ENCODE measurements at regions not wholly inside any gene's neighbourhood (a gene's known extent, or its start where the extent isn't known, plus 50 kb on each side); places are given as distances from the start of the nearest gene placed in this dataset.

DNA sequence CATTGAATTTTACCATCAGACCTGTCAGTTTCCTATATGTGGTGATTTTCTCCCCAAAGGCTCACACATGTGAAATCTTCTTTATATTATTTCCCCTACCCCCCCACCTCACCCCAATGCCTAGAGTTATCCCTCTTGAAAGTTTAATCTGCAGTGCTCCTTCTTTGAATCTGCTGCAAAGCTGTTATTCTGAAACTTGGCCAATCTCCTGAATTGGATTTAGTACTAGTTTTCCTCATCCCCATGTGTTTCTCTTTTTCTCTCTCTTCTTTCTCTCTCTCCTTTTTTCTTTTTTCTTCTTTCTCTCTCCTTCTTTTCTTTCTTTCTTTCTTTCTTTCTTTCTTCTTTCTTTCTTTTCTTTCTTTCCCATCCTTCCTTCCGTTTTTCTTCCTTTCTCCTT, 886.2 kb downstream of the TYW1 start:
- H3K4me3 ChIP-seq (ENCODE audit: low read depth, low read length), result no peak overlapping the region
- H3K27me3 ChIP-seq (ENCODE audit: control insufficient read depth, insufficient read depth, low read length), result no peaks in the 10 kb centered on the region
- TF ChIP-seq, protein P1, sequence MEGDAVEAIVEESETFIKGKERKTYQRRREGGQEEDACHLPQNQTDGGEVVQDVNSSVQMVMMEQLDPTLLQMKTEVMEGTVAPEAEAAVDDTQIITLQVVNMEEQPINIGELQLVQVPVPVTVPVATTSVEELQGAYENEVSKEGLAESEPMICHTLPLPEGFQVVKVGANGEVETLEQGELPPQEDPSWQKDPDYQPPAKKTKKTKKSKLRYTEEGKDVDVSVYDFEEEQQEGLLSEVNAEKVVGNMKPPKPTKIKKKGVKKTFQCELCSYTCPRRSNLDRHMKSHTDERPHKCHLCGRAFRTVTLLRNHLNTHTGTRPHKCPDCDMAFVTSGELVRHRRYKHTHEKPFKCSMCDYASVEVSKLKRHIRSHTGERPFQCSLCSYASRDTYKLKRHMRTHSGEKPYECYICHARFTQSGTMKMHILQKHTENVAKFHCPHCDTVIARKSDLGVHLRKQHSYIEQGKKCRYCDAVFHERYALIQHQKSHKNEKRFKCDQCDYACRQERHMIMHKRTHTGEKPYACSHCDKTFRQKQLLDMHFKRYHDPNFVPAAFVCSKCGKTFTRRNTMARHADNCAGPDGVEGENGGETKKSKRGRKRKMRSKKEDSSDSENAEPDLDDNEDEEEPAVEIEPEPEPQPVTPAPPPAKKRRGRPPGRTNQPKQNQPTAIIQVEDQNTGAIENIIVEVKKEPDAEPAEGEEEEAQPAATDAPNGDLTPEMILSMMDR (IDR thresholded peaks at IDR 0.05; ENCODE audit: insufficient read depth, low read length, severe bottlenecking), result no peak
- H3K36me3 ChIP-seq (ENCODE audit: control insufficient read depth, insufficient read depth, low read length), result no peaks in the 10 kb centered on the region
- no peak for FAIRE-seq
- DNase-seq (ENCODE audit: low read depth), result no peak

DNA sequence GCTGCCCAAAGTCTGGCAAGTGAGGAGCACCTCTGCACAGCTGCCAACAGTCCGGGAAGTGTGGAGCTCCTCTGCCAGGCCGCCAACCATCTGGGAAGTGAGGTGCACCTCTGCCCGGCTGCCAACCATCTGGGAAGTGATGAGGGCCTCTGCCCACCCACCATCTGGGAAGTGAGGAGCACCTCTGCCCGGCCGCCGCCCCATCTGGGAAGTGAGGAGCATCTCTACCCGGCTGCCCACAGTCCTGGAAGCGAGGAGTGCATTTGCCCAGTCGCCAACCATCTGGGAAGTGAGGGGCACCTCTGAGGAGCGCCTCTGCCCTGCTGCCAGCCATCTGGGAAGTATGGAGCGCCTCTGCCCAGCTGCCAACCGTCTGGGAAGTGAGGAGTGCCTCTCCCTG, 893.7 kb downstream of the TYW1 start:
- Histone ChIP-seq H3K27me3 (ENCODE audit: control insufficient read depth, insufficient read depth, low read length) (no peaks in the 10 kb centered on the region), H3K36me3 (ENCODE audit: control insufficient read depth, insufficient read depth, low read length) (no peaks in the 10 kb centered on the region), H3K4me3 (ENCODE audit: low read depth, low read length) (no peak overlapping the region)
- no peak for DNase-seq (ENCODE audit: low read depth)
- TF ChIP-seq, protein P1 (IDR thresholded peaks at IDR 0.05; ENCODE audit: insufficient read depth, low read length, severe bottlenecking), result no peak
- no peak for FAIRE-seq

DNA sequence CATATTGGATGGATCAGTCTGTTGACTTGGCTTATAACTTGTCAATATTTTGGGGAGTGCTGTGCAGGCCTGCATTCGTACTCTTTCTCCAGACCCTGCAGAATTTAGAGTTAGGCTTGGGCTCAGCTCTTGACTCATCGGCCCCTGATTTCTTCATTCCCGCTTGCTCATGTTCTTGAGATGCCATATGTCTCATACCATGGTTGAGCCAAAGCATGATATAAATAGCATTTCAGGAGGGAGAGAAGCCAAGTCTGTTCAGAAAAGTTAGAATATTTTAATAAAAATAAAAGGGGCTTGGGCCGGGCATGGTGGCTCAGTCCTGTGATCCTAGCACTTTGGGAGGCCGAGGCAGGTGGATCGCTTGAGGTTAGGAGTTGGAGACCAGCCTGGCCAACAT, 898.1 kb downstream of the TYW1 start:
- DNase-seq (ENCODE audit: low read depth) (no peak), FAIRE-seq (no peak)
- no peaks in the 10 kb centered on the region for H3K36me3 ChIP-seq (ENCODE audit: control insufficient read depth, insufficient read depth, low read length)
- no peak overlapping the region for H3K4me3 ChIP-seq (ENCODE audit: low read depth, low read length)
- TF ChIP-seq, protein P1 (IDR thresholded peaks at IDR 0.05; ENCODE audit: insufficient read depth, low read length, severe bottlenecking), result no peak
- no peaks in the 10 kb centered on the region for H3K27me3 ChIP-seq (ENCODE audit: control insufficient read depth, insufficient read depth, low read length)

DNA sequence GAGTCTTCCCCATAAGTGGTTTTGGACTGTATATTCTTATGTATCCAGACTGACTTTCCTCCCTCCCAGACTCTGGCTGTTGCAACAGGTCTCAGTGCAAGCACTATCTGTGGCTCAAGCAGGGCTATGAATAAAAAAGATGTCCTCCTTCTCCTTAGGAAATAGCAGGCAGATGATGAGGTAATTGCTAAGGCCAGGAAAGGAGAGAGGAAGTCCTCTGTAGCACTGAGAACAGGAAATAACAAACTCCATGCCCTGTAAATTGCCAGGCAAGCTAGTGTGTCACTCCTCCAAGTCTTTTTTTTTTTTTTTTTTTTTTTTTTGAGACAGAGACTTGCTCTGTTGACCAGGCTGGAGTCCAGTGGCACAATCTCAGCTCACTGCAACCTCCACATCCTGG, 900.1 kb downstream of the TYW1 start:
- no peak for DNase-seq (ENCODE audit: low read depth)
- Histone ChIP-seq H3K36me3 (ENCODE audit: control insufficient read depth, insufficient read depth, low read length) (no peaks in the 10 kb centered on the region), H3K27me3 (ENCODE audit: control insufficient read depth, insufficient read depth, low read length) (no peaks in the 10 kb centered on the region), H3K4me3 (ENCODE audit: low read depth, low read length) (no peak overlapping the region)
- FAIRE-seq, result no peak
- TF ChIP-seq, protein P1 (IDR thresholded peaks at IDR 0.05; ENCODE audit: insufficient read depth, low read length, severe bottlenecking), result no peak

DNA sequence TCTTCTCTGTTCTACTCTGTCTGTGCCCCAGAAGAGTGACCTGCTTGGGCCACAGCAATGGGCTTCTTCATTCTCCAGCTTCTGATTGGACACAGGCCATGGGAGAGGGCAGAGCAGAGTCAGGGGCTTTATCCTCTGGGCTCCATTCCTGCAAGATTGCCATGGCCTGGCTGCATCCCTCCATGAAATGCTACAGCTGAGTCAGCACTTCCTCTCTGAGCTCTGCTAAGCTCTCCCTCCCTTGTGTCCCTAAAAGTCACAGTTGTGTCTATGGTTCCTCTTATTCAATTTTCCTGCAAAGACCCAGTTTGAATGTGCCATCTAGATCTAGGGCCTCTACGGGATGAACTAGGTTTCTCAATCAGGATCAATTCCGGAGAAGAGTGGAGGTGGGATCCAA, 903.8 kb downstream of the TYW1 start:
- DNase-seq (ENCODE audit: low read depth) (no peak), FAIRE-seq (no peak)
- H3K4me3 ChIP-seq (ENCODE audit: low read depth, low read length), result no peak overlapping the region
- TF ChIP-seq, protein P1 (IDR thresholded peaks at IDR 0.05; ENCODE audit: insufficient read depth, low read length, severe bottlenecking), result no peak
- no peaks in the 10 kb centered on the region for H3K36me3 ChIP-seq (ENCODE audit: control insufficient read depth, insufficient read depth, low read length)
- no peaks in the 10 kb centered on the region for H3K27me3 ChIP-seq (ENCODE audit: control insufficient read depth, insufficient read depth, low read length)

DNA sequence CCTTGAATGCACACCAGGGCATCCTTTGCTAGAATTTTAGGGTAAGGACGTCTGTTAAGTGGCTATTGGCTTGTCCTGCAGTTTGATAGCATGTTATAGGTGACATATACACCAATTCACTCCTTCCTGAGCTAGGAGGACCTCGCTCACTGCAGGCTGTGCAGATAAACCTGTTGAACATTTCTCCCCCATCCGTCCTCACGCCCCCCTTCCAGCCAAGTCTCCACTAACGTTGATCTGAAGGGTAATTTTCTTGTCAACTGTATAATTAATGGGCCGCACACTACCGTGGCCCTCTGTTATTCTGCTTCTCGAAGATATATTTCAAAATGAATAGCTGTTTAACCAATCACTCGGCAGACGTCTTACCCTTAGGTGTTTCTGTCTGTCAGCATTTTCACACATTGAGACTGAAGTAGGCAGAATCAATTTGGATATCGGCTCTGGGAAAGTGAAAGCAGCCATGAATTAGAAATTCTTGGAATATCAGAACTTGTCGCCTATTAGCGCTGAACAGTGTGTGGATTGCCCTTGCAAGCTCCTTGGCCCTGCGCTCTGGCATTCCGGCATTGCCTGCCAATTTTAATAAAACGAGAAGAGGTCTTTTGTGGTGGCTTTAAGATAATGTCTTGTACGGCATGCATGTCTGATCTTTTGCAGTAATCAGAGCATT, 905.3 kb downstream of the TYW1 start:
- DNase-seq (ENCODE audit: low read depth) (no peak), FAIRE-seq (no peak)
- Histone ChIP-seq H3K4me3 (ENCODE audit: low read depth, low read length) (no peak overlapping the region), H3K27me3 (ENCODE audit: control insufficient read depth, insufficient read depth, low read length) (no peaks in the 10 kb centered on the region), H3K36me3 (ENCODE audit: control insufficient read depth, insufficient read depth, low read length) (no peaks in the 10 kb centered on the region)
- TF ChIP-seq, protein P1 (IDR thresholded peaks at IDR 0.05; ENCODE audit: insufficient read depth, low read length, severe bottlenecking), result no peak
